ENCODE measurements at regions not wholly inside any gene's neighbourhood (a gene's known extent, or its start where the extent isn't known, plus 50 kb on each side); places are given as distances from the start of the nearest gene placed in this dataset.
"Not testable (repeated sequence)": the region's sequence is repeated elsewhere in the genome, so short reads cannot be mapped to it uniquely, and the experiment has no call there.

DNA sequence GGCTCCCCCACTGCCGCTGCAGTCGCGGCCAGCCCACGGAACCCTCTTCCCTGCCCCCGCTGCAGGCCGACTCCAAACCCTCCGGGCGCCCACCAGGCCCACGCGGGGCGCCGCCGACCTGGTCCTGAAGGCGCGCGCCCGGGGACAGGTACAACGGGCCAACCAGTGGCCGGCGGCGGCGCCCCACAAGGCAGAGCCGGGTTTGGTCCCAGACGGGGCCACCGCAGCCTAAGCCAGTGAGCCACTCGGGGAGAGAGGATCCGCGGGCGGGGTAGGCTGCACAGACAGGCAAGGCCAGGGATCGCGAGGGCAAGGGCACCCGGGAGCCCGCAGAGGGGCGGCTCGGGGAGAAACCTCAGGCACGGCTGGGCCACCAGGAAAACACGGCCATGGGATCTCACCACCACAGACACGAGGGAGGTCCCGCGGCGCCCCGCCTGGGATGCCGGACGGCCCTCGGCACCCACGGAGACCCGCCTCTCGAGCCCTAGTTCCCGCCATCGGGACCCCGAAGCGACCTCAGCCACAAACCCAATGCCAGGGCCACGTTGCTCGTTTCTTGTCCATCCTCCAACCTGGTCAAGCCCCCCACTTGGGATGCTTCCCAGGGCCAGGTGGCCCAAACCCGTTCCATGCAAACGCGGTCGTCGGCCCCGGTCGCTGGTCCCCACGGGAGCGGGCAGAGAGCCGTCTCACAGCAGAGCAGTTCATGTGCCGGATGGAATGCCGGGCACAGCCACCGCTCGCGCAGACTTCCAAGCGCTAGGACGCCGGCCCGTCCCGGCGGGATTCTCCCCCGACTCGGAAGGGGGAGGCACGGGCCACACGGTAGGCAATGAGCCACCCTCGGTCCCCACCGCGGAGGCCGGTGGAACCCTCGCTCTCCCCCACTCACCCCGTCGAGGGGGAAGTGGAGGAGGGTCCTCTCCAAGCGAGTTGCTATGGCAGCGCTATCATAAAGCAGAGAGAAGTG lies 1956.6 kb upstream of the DEFB115 start:
- DNase-seq (ENCODE audit: extremely low spot score) = peak; percentile 13
- ChIA-PET POLR2A (no interaction called here), CTCF (no interaction called here)
- TF ChIP-seq, protein P1, sequence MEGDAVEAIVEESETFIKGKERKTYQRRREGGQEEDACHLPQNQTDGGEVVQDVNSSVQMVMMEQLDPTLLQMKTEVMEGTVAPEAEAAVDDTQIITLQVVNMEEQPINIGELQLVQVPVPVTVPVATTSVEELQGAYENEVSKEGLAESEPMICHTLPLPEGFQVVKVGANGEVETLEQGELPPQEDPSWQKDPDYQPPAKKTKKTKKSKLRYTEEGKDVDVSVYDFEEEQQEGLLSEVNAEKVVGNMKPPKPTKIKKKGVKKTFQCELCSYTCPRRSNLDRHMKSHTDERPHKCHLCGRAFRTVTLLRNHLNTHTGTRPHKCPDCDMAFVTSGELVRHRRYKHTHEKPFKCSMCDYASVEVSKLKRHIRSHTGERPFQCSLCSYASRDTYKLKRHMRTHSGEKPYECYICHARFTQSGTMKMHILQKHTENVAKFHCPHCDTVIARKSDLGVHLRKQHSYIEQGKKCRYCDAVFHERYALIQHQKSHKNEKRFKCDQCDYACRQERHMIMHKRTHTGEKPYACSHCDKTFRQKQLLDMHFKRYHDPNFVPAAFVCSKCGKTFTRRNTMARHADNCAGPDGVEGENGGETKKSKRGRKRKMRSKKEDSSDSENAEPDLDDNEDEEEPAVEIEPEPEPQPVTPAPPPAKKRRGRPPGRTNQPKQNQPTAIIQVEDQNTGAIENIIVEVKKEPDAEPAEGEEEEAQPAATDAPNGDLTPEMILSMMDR (IDR thresholded peaks at IDR 0.05; ENCODE audit: control extremely low read depth, extremely low read depth, low read depth, missing control alignments) = no peak

DNA sequence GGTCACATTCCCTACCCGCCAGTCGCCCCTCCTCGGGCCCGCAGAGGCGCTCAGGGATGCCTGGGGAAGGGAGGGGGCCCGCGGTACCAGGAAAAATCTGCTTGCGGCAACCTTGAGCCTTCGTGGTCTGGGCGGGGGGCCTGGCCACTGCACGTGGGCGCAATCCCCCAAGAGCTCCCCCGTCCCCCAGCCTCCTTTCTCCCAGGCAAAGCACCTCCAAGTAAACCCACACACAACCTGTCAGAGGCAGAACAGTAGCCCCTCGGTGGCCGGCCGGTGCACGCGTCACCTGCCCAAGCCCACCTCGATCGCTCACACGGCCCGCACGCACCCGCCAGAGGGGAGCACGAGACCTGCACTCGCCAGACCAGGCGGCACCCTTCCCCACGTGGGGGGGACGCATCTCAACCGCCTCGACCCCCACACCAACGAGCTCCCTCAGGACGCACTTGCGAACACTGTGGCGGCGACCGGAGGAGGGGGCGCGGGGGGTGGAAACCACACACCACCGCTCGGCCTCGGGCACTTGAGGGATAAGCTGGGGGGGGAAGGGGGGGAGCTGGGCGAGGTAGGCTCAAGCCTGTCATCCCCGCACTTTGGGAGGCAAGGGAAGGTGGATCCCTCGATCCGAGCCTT lies 1955.7 kb upstream of the DEFB115 start:
- DNase-seq (ENCODE audit: extremely low spot score) = peak; percentile 12
- ChIA-PET POLR2A (no interaction called here), CTCF (no interaction called here)
- TF ChIP-seq, protein P1 (IDR thresholded peaks at IDR 0.05; ENCODE audit: control extremely low read depth, extremely low read depth, low read depth, missing control alignments) = no peak

DNA sequence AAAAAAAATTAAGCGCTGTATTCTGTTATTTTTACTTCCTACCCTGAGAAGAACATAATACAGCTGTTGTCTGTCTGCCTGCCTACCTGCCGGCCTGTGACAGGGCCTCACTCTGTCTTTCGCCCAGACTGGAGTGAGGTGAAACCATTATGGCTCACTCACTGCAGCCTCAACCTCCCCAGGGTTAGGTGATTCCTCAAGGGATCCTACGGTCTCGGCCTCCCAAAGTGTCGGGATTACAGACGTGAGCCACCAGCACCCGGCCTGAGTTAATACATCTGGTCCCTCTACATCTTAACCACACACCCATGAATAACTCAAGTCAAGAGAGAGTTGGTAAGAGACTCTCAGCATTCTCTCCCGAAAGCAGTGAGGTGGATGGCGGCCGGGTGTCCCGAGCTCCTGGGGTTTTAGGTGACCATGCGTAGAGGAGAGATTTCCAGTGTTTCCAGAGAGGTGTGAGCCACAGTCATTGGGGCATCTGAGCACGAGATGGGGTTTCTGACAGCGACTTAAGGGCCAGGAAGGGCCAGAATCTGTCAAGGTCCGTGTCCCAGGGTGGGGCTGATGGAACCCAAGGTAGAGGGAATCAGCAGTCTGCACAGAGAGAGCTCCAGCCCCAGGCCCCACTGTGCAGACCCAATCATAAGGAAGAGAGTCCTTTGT lies 1954.4 kb upstream of the DEFB115 start:
- DNase-seq (ENCODE audit: extremely low spot score) = peak; percentile 6
- ChIA-PET CTCF (no interaction called here), POLR2A (no interaction called here)
- TF ChIP-seq, protein P1 (IDR thresholded peaks at IDR 0.05; ENCODE audit: control extremely low read depth, extremely low read depth, low read depth, missing control alignments) = no peak

DNA sequence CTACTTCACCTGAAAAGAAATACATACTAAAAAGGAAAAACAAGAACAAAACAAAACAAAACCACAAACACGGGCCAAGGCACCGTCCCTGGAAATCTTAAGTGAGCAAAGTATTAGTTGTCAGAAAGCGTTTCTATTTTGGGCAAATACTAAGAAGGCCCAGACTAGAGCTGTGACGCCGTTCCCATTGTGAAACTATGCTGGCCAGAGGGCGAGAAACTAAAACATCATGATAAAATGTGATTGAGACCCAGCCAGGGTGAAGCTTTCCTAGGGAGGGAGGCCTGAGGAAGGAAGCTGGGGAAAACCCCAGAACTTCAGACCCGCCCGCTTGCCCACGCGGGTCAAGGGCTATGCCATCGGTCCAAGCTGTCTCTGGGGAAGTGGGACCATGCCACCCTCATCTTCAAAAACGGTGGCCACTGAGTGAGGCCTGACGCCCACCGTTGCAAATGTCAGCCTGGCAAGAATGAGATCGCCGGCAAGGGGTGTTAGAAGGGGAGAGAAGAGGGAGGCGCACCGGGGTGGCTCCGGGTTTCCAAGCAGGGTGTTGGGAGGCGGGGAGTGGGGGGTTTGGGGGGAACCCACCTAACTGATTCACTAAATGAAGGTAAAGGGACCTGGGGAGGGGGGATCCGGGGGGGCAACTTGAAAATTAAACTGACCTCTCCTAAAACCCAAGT lies 1950.9 kb upstream of the DEFB115 start:
- POLR2A ChIA-PET = no interaction called here
- CTCF ChIA-PET = no interaction called here
- DNase-seq (ENCODE audit: extremely low spot score) = no peak
- TF ChIP-seq, protein P1 (IDR thresholded peaks at IDR 0.05; ENCODE audit: control extremely low read depth, extremely low read depth, low read depth, missing control alignments) = no peak

DNA sequence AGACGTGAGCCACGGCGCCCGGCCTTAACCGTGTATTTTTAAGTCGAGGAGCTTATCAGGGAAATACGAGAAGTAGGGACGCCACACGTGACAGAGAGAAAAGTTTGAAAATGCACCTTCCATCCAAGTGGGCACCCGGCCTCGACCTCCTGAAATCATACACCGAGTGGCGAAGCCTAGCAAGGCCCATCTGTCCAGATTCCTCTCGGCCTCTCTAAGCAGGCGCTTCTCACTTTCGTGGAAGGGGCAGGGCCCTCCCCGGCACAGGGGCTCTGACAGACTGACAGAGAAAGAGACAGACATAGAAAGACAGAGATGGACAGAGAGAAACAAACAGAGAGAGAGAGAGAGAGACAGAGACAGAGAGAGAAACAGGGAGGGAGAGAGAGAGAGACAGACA lies 1950.0 kb upstream of the DEFB115 start:
- CTCF ChIA-PET; POLR2A ChIA-PET; DNase-seq (ENCODE audit: extremely low spot score): not testable (repeated sequence)

DNA sequence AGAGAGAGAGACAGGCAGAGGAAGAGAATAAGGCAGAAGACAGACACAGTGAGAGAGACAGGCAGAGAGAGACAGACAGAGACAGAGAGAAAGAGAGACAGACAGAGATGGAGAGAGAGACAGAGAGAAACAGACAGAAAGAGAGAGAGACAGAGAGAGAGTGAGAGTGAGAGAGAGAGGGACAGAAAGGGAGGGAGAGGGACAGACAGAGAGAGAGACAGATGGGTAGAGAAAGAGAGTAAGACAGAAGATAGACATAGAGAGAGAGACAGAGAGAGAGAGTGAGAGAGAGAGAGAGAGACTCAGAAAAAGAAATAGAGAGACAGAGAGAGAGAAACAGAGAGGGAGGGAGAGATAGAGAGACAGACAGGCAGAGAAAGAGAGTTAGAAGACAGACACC lies 1948.5 kb upstream of the DEFB115 start:
- CTCF ChIA-PET; DNase-seq (ENCODE audit: extremely low spot score); POLR2A ChIA-PET: not testable (repeated sequence)

DNA sequence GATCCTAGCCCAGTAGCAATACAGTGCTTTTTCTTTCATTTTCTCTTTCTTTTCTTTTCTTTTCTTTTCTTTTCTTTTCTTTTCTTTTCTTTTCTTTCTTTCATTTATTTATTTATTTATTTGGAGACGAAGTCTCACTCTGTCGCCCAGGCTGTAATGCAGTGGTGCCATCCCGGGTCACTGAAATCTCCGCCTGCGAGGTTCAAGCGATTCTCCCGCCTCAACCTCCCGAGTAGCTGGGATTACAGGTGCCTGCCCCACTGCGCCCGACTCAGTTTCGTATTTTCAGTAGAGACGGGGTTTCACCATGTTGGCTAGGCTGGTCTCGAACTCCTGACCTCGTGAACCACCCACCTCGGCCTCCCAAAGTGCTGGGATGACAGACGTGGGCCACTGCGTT lies 1948.0 kb upstream of the DEFB115 start:
- DNase-seq (ENCODE audit: extremely low spot score); POLR2A ChIA-PET; CTCF ChIA-PET: not testable (repeated sequence)

DNA sequence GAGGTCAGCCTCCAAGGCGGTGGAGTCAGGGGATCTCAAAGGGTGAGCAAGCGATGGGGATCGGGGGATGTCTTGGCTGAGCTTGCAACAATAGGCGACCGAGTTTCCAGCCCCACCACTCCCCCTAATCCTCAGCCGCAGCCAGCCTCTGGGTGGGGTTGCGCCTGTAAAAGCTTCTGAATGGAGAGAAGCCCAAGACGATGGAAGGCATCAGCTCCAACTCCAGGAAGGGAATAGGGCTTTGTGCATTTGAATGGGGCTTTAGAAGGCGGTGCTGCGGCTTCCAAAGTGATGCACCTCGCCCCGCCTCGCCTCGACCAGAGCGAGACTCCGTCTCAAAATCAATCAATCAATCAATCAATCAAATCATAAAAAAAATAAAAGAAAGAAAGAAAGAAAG lies 1946.4 kb upstream of the DEFB115 start:
- DNase-seq (ENCODE audit: extremely low spot score); POLR2A ChIA-PET; CTCF ChIA-PET: not testable (repeated sequence)

DNA sequence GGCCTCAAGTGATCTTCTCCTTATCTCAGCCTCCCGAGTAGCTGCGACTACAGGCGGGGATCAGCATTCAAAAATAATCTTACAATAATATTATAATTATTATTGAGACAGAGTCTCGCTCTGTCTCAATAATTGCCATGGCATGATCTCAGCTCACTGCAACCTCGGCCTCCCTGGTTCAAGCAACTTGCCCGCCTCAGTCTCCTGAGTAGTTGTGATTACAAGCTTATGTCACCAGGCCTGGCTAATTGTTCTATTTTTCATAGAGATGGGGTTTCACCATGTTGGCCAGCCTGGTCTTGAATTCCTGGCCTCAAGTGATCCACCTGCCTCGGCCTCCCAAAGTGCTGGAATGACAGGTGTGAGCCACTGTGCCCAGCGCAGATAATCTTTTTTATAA lies 1944.8 kb upstream of the DEFB115 start:
- POLR2A ChIA-PET; DNase-seq (ENCODE audit: extremely low spot score); CTCF ChIA-PET: not testable (repeated sequence)
